PC-9 (cell line): ENCODE measurements at regions not wholly inside any gene's neighbourhood (a gene's known extent, or its start where the extent isn't known, plus 50 kb on each side); places are given as distances from the start of the nearest gene placed in this dataset.

Source experiments
- EZH2 ChIP-seq: fragments of 200-600 bp; sonication (generic); IDR thresholded peaks from 2 replicates; pipeline ENCODE4 v1.8.0; 2017; ENCODE audit warnings: antibody characterized with exemption, low read depth
- TF ChIP-seq, protein P1 (sequence below): fragments of 200-600 bp; sonication (generic); conservative IDR thresholded peaks from 2 replicates; pipeline ENCODE4 v1.6.1; 2017; ENCODE audit warnings: mixed run types, antibody characterized with exemption, mild to moderate bottlenecking, moderate library complexity

DNA sequence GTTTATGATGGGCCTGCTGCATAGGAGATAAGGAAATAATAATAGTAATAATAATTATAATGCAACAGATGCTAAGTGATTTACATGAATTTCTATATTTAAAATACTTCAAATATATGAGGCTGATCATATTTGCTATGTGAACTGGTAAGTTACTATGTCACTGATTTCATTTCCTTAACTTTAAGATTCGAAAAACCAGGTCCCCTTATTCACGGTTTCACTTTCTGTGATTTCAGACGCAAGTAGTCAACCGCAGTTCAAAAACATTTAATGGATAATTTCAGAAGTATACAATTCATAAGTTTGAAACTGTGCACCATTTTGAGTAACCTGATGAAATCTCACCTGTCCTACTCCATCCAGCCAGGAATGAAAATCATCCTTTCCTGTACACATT is 1697.1 kb upstream of the LRRTM1 start:
- TF ChIP-seq, protein P1, sequence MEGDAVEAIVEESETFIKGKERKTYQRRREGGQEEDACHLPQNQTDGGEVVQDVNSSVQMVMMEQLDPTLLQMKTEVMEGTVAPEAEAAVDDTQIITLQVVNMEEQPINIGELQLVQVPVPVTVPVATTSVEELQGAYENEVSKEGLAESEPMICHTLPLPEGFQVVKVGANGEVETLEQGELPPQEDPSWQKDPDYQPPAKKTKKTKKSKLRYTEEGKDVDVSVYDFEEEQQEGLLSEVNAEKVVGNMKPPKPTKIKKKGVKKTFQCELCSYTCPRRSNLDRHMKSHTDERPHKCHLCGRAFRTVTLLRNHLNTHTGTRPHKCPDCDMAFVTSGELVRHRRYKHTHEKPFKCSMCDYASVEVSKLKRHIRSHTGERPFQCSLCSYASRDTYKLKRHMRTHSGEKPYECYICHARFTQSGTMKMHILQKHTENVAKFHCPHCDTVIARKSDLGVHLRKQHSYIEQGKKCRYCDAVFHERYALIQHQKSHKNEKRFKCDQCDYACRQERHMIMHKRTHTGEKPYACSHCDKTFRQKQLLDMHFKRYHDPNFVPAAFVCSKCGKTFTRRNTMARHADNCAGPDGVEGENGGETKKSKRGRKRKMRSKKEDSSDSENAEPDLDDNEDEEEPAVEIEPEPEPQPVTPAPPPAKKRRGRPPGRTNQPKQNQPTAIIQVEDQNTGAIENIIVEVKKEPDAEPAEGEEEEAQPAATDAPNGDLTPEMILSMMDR = no peak
- no peak for TF ChIP-seq EZH2
